ENCODE measurements at regions not wholly inside any gene's neighbourhood (a gene's known extent, or its start where the extent isn't known, plus 50 kb on each side); places are given as distances from the start of the nearest gene placed in this dataset.
"Not testable (repeated sequence)": the region's sequence is repeated elsewhere in the genome, so short reads cannot be mapped to it uniquely, and the experiment has no call there.

DNA sequence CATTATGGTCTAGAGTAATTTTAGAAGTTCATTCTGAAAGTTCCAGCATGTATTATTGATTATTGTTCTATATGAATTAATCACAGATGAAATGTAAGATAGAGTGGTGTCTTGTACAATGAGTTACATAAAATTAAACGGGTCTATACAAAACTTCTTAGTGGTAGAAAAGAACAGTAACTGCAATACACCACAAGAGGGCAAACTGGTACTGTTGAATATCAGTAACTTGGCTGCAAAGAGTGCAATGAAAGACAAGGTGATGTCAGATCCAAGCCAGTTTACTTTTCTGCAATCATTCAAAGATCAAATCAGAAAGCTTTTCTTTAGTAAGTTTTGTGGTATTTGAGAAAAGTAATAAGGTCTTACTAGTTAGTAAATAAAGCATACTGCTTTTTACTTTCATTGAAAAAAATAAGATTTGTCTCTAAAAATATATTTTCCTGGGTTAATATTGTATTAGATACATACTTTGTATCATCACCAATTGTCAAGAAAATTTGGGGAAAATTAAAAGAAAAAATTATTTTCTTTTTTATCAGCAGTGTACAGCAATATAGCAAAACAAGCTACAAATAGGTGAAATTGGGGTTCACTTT lies 66.4 kb upstream of the BTG3 start:
- no peak for DNase-seq (ENCODE audit: low read depth, low spot score)
- TF ChIP-seq, protein P1, sequence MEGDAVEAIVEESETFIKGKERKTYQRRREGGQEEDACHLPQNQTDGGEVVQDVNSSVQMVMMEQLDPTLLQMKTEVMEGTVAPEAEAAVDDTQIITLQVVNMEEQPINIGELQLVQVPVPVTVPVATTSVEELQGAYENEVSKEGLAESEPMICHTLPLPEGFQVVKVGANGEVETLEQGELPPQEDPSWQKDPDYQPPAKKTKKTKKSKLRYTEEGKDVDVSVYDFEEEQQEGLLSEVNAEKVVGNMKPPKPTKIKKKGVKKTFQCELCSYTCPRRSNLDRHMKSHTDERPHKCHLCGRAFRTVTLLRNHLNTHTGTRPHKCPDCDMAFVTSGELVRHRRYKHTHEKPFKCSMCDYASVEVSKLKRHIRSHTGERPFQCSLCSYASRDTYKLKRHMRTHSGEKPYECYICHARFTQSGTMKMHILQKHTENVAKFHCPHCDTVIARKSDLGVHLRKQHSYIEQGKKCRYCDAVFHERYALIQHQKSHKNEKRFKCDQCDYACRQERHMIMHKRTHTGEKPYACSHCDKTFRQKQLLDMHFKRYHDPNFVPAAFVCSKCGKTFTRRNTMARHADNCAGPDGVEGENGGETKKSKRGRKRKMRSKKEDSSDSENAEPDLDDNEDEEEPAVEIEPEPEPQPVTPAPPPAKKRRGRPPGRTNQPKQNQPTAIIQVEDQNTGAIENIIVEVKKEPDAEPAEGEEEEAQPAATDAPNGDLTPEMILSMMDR (conservative IDR thresholded peaks at IDR 0.05), result peak; percentile 88
- Mint-ChIP-seq H3K9me3 (no peaks in the 10 kb centered on the region), H3K4me1 (peaks cover 5% of the 10 kb centered on the region), H3K27ac (ENCODE audit: unreplicated experiment) (no peak overlapping the region), H3K36me3 (ENCODE audit: low read depth) (no peaks in the 10 kb centered on the region), H3K27me3 (ENCODE audit: low read depth) (no peaks in the 10 kb centered on the region), H3K4me3 (no peak overlapping the region)

DNA sequence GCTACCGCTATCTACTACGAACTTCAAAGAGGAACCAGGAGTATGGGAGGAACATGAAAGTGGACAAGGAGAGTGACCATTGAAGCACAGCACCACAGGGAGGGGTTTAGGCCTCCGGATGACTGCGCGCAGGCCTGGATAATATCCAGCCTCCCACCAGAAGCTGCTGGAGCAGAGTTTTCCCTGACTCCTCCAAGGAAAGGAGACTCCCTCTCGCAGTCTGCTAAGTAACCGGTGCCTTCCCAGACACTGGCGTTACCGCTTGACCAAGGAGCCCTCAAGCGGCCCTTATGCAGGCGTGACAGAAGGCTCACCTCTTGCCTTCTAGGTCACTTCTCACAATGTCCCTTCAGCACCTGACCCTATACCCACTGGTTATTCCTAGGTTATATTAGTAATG lies 64.2 kb upstream of the BTG3 start:
- H3K4me1 Mint-ChIP-seq, result peaks cover 19% of the 10 kb centered on the region
- H3K27me3 Mint-ChIP-seq (ENCODE audit: low read depth); H3K36me3 Mint-ChIP-seq (ENCODE audit: low read depth); DNase-seq (ENCODE audit: low read depth, low spot score); H3K9me3 Mint-ChIP-seq; H3K27ac Mint-ChIP-seq (ENCODE audit: unreplicated experiment); H3K4me3 Mint-ChIP-seq: not testable (repeated sequence)

DNA sequence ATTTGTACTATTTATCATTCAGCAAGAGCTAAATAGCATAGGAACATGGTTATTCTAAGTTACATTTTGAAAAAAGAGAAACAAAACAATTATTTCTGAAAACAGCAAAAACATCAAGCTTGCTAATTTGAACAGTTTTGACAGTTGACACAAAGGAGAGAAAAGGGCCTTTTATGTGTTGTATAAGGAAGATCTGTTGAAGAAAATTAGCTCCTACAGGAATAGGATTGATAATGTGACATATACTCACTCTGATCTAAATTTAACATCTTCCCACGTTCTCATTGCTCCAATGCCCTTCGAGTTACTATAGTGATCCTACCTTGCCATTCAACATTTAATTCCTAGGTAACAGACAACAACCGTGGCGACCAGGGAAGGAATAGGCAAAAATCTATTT lies 61.4 kb upstream of the BTG3 start:
- no peak for DNase-seq (ENCODE audit: low read depth, low spot score)
- no peak overlapping the region for H3K4me3 Mint-ChIP-seq
- TF ChIP-seq, protein P1 (conservative IDR thresholded peaks at IDR 0.05), result no peak
- H3K27me3 Mint-ChIP-seq (ENCODE audit: low read depth), result no peaks in the 10 kb centered on the region
- no peaks in the 10 kb centered on the region for H3K9me3 Mint-ChIP-seq
- H3K27ac Mint-ChIP-seq (ENCODE audit: unreplicated experiment), result no peak overlapping the region
- H3K36me3 Mint-ChIP-seq (ENCODE audit: low read depth), result no peaks in the 10 kb centered on the region
- H3K4me1 Mint-ChIP-seq, result peaks cover 19% of the 10 kb centered on the region

DNA sequence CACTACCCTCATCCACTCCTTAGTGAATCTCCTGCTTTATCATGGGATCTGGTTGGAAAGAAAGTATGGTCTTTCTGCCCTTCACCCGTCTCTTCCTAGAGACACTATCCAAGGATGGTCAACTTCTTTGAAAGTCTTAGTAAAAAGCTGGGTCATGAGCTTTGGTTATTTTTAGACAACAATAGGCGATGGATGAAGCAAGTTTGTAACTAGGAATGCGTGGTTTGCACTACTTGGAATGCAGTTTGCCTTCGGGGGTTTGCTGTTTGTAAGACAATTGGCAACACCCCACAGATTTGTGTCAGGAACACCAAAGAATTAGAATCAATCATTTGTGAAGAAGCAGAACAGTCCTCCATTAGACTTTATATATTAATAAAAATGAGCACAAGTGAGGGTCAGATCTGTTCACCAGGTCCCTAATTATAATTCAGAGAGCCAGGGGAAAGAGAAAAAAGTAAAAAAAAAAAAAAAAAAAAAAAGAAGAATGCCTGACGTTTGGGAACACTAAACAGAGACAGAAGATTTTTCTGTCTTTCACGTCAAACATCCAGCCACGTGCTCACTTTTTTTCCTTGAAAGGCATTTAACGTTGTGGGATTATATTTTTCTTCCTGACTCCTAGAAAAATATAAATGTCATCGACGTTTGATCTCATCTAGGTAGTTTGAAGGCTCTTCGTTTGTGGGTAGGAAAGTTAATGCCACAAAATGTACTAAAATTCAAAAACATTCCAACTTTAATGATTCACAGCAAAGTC lies 60.7 kb upstream of the BTG3 start:
- Mint-ChIP-seq H3K27ac (ENCODE audit: unreplicated experiment) (no peak overlapping the region), H3K36me3 (ENCODE audit: low read depth) (no peaks in the 10 kb centered on the region), H3K4me3 (no peak overlapping the region), H3K27me3 (ENCODE audit: low read depth) (no peaks in the 10 kb centered on the region), H3K9me3 (no peaks in the 10 kb centered on the region), H3K4me1 (peaks cover 22% of the 10 kb centered on the region)
- DNase-seq (ENCODE audit: low read depth, low spot score), result no peak
- TF ChIP-seq, protein P1 (conservative IDR thresholded peaks at IDR 0.05), result no peak

DNA sequence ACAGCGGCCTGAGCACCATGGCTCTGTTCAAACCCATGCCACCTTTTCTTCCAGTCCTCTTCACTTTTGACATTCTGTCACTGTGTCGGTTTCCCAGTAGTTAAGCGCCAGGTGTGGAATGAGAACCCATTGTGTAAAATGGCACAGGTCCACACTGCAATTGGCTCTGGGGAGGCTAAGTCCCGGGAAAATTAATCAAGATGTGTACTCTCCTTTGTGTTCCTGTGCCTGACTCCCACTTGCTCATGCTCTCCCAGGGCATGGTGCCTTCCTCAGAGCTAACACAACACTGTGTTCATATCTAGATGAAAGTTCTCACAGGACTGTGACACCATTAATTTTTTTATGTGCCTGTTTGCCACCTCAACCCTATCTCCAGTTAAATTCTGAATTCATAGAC lies 59.0 kb upstream of the BTG3 start:
- peaks cover 22% of the 10 kb centered on the region for H3K4me1 Mint-ChIP-seq
- no peak overlapping the region for H3K4me3 Mint-ChIP-seq
- TF ChIP-seq, protein P1 (conservative IDR thresholded peaks at IDR 0.05), result no peak
- no peak for DNase-seq (ENCODE audit: low read depth, low spot score)
- H3K9me3 Mint-ChIP-seq, result no peaks in the 10 kb centered on the region
- no peak overlapping the region for H3K27ac Mint-ChIP-seq (ENCODE audit: unreplicated experiment)
- H3K36me3 Mint-ChIP-seq (ENCODE audit: low read depth), result no peaks in the 10 kb centered on the region
- no peaks in the 10 kb centered on the region for H3K27me3 Mint-ChIP-seq (ENCODE audit: low read depth)

DNA sequence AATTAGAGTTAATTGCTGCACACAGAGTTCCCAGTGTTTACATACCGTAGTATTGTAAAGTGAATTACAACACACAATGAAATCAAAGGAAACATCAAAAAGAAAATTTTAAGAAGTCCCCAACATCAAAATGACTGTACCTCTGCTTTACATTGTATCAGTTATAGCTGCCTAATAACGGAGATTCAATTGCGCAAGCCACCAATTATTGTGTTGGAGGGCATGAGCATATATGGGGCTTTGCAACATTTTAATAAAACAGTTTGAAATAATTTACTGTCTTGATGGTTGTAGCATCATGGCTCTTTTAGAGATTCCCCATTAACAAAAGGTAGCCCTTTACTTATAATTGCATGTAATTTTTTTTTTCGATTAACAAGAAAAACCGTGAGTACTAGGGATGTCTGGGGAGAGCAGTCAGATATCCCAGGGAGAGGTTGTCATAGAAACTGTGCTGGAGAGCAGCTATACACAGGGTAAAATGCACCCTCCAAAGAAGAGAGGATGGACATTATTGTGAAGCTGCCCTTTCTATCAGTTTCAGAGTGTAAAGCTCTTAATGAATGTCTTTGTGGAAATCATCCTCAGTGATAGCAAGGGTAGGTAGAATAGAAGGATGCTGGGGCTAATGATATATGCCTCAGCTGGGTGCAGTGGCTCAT lies 55.9 kb upstream of the BTG3 start:
- H3K27ac Mint-ChIP-seq (ENCODE audit: unreplicated experiment), result no peak overlapping the region
- H3K9me3 Mint-ChIP-seq, result no peaks in the 10 kb centered on the region
- H3K4me1 Mint-ChIP-seq, result peaks cover 14% of the 10 kb centered on the region
- no peaks in the 10 kb centered on the region for H3K27me3 Mint-ChIP-seq (ENCODE audit: low read depth)
- no peak overlapping the region for H3K4me3 Mint-ChIP-seq
- TF ChIP-seq, protein P1 (conservative IDR thresholded peaks at IDR 0.05), result no peak
- DNase-seq (ENCODE audit: low read depth, low spot score), result no peak
- H3K36me3 Mint-ChIP-seq (ENCODE audit: low read depth), result no peaks in the 10 kb centered on the region

All from neural crest cell (in vitro differentiated cells).